Neural progenitor cell (in vitro differentiated cells): ENCODE measurements at regions not wholly inside any gene's neighbourhood (a gene's known extent, or its start where the extent isn't known, plus 50 kb on each side); places are given as distances from the start of the nearest gene placed in this dataset.

Experiments used
- EZH2 ChIP-seq: fragments of 200-600 bp; sonication (generic); IDR thresholded peaks from 2 replicates; pipeline ENCODE4 v1.6.1; 2017; ENCODE audit warnings: antibody characterized with exemption, mild to moderate bottlenecking, moderate library complexity
- EZH2phosphoT487 ChIP-seq: fragments of 200-600 bp; sonication (generic); IDR thresholded peaks from 2 replicates; pipeline ENCODE4 v1.6.1; 2017; ENCODE audit warnings: antibody characterized with exemption
- TF ChIP-seq, protein P1 (sequence below): fragments of 200-600 bp; sonication (generic); IDR thresholded peaks from 2 replicates; pipeline ENCODE4 v1.5.1; 2017; ENCODE audit warnings: antibody characterized with exemption, mild to moderate bottlenecking

DNA sequence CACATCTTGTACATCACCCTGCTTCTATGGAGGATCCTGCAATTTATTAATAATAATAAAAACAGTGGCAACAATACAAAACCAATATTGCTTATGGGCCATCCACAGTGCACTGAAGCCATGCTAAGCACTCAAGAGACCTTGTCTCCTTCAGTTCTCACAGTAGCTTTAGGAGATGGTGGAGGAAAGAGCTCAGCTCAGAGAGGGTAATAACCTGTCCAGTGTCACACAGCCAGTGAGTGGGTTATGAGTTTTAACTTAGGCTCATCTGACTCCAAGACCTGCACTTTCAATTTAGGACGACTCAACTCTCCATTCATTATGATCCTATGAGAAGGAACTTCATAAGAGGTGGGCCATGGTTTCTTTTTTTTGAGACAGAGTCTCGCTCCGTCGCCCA lies 347.6 kb upstream of the RUNX1 start:
- TF ChIP-seq, protein P1, sequence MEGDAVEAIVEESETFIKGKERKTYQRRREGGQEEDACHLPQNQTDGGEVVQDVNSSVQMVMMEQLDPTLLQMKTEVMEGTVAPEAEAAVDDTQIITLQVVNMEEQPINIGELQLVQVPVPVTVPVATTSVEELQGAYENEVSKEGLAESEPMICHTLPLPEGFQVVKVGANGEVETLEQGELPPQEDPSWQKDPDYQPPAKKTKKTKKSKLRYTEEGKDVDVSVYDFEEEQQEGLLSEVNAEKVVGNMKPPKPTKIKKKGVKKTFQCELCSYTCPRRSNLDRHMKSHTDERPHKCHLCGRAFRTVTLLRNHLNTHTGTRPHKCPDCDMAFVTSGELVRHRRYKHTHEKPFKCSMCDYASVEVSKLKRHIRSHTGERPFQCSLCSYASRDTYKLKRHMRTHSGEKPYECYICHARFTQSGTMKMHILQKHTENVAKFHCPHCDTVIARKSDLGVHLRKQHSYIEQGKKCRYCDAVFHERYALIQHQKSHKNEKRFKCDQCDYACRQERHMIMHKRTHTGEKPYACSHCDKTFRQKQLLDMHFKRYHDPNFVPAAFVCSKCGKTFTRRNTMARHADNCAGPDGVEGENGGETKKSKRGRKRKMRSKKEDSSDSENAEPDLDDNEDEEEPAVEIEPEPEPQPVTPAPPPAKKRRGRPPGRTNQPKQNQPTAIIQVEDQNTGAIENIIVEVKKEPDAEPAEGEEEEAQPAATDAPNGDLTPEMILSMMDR, result no peak
- no peak for TF ChIP-seq EZH2
- no peak for TF ChIP-seq EZH2phosphoT487
